ENCODE measurements at regions not wholly inside any gene's neighbourhood (a gene's known extent, or its start where the extent isn't known, plus 50 kb on each side); places are given as distances from the start of the nearest gene placed in this dataset.

- DNase-seq (ENCODE audit: low spot score), result no peak
These were observed 495.6 kb downstream of the BCOR start for GRCh38 chrX:39602195-39602594.

- DNase-seq (ENCODE audit: low spot score), result no peak
These were observed 494.5 kb downstream of the BCOR start for GRCh38 chrX:39603230-39603629.

GRCh38 chrX:39605183-39605582, 492.6 kb downstream of the BCOR start:
- DNase-seq (ENCODE audit: low spot score), result no peak

- DNase-seq (ENCODE audit: low spot score), result no peak
These were observed 491.9 kb downstream of the BCOR start for GRCh38 chrX:39605866-39606265.

- peak; percentile 48 for DNase-seq (ENCODE audit: low spot score)
These were observed 487.8 kb downstream of the BCOR start for GRCh38 chrX:39609941-39610340.

- no peak for DNase-seq (ENCODE audit: low spot score)
These were observed 486.3 kb downstream of the BCOR start for GRCh38 chrX:39611468-39611867.

- DNase-seq (ENCODE audit: low spot score), result no peak
These were observed 484.2 kb downstream of the BCOR start for GRCh38 chrX:39613482-39613995.

GRCh38 chrX:39613997-39614679, 483.6 kb downstream of the BCOR start:
- no peak for DNase-seq (ENCODE audit: low spot score)

- no peak for DNase-seq (ENCODE audit: low spot score)
These were observed 483.1 kb downstream of the BCOR start for GRCh38 chrX:39614680-39614998.

- no peak for DNase-seq (ENCODE audit: low spot score)
These were observed 481.5 kb downstream of the BCOR start for GRCh38 chrX:39616098-39616729.

- no peak for DNase-seq (ENCODE audit: low spot score)
These were observed 481.0 kb downstream of the BCOR start for GRCh38 chrX:39616731-39617130.

- no peak for DNase-seq (ENCODE audit: low spot score)
These were observed 479.6 kb downstream of the BCOR start for GRCh38 chrX:39618178-39618577.

- no peak for DNase-seq (ENCODE audit: low spot score)
These were observed 478.4 kb downstream of the BCOR start for GRCh38 chrX:39619182-39620009.

GRCh38 chrX:39624166-39624565, 473.6 kb downstream of the BCOR start:
- DNase-seq (ENCODE audit: low spot score), result no peak

- DNase-seq (ENCODE audit: low spot score), result no peak
These were observed 471.9 kb downstream of the BCOR start for GRCh38 chrX:39625810-39626209.

GRCh38 chrX:39626749-39627148, 471.0 kb downstream of the BCOR start:
- DNase-seq (ENCODE audit: low spot score), result no peak

GRCh38 chrX:39627257-39627656, 470.5 kb downstream of the BCOR start:
- DNase-seq (ENCODE audit: low spot score), result no peak

- DNase-seq (ENCODE audit: low spot score), result no peak
These were observed 468.8 kb downstream of the BCOR start for GRCh38 chrX:39629001-39629400.

- DNase-seq (ENCODE audit: low spot score), result no peak
These were observed 467.4 kb downstream of the BCOR start for GRCh38 chrX:39630344-39630743.

- no peak for DNase-seq (ENCODE audit: low spot score)
These were observed 466.2 kb downstream of the BCOR start for GRCh38 chrX:39631276-39632229.

- DNase-seq (ENCODE audit: low spot score), result no peak
These were observed 464.5 kb downstream of the BCOR start for GRCh38 chrX:39633293-39633692.

- no peak for DNase-seq (ENCODE audit: low spot score)
These were observed 461.3 kb downstream of the BCOR start for GRCh38 chrX:39636481-39636880.
